AG09309 (cell line): ENCODE measurements at regions not wholly inside any gene's neighbourhood (a gene's known extent, or its start where the extent isn't known, plus 50 kb on each side); places are given as distances from the start of the nearest gene placed in this dataset.
A peak's percentile ranks its signal among the peaks of the same experiment; 100 is the strongest.
"Not testable (repeated sequence)": the region's sequence is repeated elsewhere in the genome, so short reads cannot be mapped to it uniquely, and the experiment has no call there.

Experiments used
- DNase-seq: peaks from one replicate; pipeline ENCODE4 v3.0.0-alpha.2; 2010; ENCODE audit warnings: low read depth
- H3K4me3 ChIP-seq: 2 replicates; pipeline ENCODE4 v1.5.1; 2011; ENCODE audit warnings: mild to moderate bottlenecking, low read depth, low read length, moderate library complexity; ENCODE audit not compliant: control insufficient read depth
- TF ChIP-seq, protein P1 (sequence below): IDR thresholded peaks from 2 replicates; pipeline ENCODE4 v1.5.1; 2011; ENCODE audit warnings: mild to moderate bottlenecking, low read depth, low read length, inconsistent platforms; ENCODE audit not compliant: insufficient read depth, control insufficient read depth; ENCODE audit errors: missing control alignments

DNA sequence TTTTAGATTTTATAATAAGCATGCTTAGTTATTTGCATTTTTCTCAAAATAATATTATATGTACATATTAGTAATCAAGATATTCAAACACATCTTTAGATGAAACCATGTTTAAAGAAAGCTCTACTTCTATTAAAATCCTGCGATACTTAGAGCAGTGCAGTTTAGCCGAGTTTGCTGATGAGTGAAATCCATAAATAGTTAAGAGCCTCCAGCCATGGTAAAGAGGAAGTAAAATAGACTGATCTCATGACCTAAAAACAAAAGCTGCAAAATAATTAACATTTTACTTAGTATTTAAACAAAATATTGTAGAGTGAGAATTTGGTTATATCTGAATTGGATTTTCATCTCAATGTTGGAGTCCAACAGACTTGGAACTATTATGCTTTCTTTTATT, 147.4 kb upstream of the NRIP1 start:
- no peak for DNase-seq
- TF ChIP-seq, protein P1, sequence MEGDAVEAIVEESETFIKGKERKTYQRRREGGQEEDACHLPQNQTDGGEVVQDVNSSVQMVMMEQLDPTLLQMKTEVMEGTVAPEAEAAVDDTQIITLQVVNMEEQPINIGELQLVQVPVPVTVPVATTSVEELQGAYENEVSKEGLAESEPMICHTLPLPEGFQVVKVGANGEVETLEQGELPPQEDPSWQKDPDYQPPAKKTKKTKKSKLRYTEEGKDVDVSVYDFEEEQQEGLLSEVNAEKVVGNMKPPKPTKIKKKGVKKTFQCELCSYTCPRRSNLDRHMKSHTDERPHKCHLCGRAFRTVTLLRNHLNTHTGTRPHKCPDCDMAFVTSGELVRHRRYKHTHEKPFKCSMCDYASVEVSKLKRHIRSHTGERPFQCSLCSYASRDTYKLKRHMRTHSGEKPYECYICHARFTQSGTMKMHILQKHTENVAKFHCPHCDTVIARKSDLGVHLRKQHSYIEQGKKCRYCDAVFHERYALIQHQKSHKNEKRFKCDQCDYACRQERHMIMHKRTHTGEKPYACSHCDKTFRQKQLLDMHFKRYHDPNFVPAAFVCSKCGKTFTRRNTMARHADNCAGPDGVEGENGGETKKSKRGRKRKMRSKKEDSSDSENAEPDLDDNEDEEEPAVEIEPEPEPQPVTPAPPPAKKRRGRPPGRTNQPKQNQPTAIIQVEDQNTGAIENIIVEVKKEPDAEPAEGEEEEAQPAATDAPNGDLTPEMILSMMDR: no peak
- no peak overlapping the region for H3K4me3 ChIP-seq

DNA sequence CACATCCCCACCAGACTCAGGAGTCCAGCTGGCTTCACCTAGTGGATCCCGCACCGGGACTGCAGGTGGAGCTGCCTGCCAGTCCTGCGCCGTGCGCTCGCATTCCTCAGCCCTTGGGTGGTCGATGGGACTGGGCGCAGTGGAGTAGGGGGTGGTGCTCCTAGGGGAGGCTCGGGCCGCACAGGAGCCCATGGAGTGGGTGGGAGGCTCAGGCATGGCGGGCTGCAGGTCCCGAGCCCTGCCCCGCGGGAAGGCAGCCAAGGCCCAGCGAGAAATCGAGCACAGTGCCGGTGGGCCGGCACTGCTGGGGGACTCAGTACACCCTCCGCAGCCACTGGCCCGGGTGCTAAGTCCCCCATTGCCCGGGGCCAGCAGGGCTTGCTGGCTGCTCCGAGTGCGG, 153.7 kb upstream of the NRIP1 start:
- H3K4me3 ChIP-seq, DNase-seq: not testable (repeated sequence)

DNA sequence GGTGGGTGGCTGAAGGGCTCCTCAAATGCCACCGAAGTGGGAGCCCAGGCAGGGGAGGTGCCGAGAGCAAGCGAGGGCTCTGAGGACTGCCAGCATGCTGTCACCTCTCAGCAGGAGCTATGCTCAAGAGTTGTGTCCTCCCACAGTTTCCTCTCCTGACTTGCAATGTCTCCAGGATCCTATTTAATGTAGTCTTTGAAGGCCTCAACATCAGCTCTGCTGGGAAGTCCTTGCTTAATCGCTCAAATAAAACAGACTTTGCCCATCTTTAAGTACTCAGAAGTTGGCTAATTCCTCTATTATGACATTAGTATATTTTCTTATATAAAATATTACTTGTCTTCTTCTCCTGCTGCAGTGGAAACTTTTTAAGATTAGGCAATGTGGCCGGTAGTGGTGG, 154.2 kb upstream of the NRIP1 start:
- TF ChIP-seq, protein P1: no peak
- no peak overlapping the region for H3K4me3 ChIP-seq
- DNase-seq: no peak

DNA sequence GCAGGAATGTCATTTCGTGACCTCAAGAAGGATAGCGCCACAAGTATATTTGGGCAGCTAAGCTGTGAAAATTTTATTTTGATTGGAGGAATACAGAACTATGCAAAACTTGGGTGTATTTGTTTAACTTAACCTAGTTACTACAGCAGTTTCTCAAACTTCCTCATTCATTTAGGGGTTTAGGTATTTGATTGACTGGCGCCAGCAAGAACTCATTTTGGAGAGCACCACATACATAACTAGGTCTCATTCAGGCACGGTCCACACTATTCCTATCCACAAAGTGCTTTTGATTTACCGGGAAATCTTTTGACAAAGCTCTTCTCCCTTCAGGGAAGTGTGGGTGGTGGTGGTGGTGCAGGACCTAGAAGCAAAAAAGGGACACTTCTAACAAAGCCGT, 155.1 kb upstream of the NRIP1 start:
- DNase-seq: no peak
- TF ChIP-seq, protein P1: no peak
- H3K4me3 ChIP-seq: no peak overlapping the region

DNA sequence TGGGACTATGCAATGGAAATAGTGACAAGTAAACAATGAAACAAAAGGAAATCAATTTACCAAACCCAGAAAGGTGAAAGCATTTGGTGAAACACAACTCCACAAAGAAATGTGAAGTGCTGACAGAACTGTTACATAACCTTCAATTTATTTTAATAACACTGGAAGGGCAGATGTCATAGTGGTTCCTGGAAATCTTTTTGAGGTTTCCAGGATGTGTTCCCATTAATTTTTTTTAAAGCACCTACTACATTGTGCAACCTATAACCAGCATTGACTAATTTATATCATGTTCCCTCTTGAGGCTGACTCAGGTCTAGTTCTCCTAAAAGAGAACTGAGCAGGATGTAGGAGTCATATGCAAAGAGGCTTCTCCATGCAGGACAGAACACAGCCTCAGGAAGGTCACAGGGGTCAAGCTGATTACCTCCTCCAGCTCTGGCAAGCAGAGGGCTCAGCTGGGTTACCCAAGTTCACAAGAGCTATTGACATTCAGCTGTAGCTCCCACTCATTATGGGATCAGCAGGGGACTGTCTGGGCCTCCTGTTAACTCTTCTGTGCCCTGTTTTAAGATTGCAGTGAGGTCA, 157.1 kb upstream of the NRIP1 start:
- H3K4me3 ChIP-seq: no peak overlapping the region
- TF ChIP-seq, protein P1: no peak
- DNase-seq: no peak

DNA sequence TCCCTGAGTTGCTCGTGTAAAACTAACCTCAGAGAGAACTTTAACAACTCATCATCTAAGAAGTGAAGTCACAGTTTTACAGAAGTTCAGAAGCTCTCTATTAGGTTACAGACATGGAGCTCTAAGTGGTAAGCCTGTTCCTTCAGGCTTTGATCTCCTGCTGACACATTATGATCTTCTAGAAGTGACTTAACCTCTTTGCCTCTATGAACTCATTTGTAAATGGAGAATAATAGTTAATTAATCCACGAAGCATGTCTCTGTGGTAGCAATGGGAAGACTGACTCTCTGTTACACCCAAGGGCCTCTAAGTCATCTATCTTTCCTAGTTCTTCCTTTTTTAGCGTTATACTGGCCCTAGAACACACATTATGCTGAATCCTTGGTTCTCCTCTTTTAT, 157.9 kb upstream of the NRIP1 start:
- H3K4me3 ChIP-seq: no peak overlapping the region
- TF ChIP-seq, protein P1: no peak
- DNase-seq: no peak

DNA sequence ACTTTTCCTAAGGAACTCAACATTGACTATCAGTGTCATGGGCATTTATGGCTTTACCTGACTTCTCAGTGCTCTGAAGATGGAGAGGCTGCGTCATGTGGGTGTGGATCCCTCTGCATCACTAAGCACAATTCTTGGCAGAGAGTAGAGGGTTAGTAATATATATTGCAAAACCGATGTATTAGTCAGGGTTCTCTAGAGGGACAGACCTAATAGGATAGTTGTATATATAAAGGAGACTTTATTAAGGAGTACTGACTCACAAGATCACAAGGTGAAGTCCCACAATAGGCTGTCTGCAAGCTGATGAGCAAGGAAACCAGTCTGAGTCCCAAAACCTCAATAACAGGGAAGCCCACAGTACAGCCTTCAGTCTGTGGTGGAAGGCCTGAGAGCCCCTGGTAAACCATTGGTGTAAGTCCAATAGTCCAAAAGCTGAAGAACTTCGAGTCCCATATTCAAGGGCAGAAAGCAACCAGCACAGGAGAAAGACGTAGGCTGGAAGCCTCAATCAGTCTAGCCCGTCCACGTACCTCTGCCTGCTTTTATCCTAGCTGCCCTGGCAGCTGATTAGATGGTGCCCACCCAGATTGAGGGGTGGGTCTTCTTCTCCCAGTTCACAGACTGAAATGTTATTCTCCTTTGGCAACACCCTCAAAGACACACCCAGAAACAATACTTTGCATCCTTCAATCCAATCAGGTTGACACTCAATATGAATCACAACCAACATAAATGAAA, 159.7 kb upstream of the NRIP1 start:
- TF ChIP-seq, protein P1: no peak
- DNase-seq: peak; percentile 3
- H3K4me3 ChIP-seq: no peak overlapping the region
